HG03354 (cell line): ENCODE measurements at regions not wholly inside any gene's neighbourhood (a gene's known extent, or its start where the extent isn't known, plus 50 kb on each side); places are given as distances from the start of the nearest gene placed in this dataset.

ENCODE experiments used
- ATAC-seq: cut with Tn5 transposase; IDR thresholded peaks from one replicate; pipeline ENCODE4 v1.9.1; 2021; ENCODE audit warnings: mild to moderate bottlenecking; ENCODE audit not compliant: unreplicated experiment, poor library complexity, severe bottlenecking

- ATAC-seq = no peak
Measured at GRCh38 chr13:30359991-30360390, 52.6 kb upstream of the KATNAL1 start.

- no peak for ATAC-seq
Measured at GRCh38 chr13:30360586-30360985, 53.2 kb upstream of the KATNAL1 start.

GRCh38 chr13:30362005-30362788 is 54.8 kb upstream of the KATNAL1 start:
- ATAC-seq = no peak

GRCh38 chr13:30362869-30363268 is 55.5 kb upstream of the KATNAL1 start:
- no peak for ATAC-seq

GRCh38 chr13:30363725-30364124 is 56.4 kb upstream of the KATNAL1 start:
- no peak for ATAC-seq

GRCh38 chr13:30364133-30364532 is 56.8 kb upstream of the KATNAL1 start:
- ATAC-seq = no peak

GRCh38 chr13:30364876-30365275 is 57.4 kb upstream of the UBE2L5 start:
- ATAC-seq = no peak

- no peak for ATAC-seq
Measured at GRCh38 chr13:30366088-30366487, 56.2 kb upstream of the UBE2L5 start.

- no peak for ATAC-seq
Measured at GRCh38 chr13:30367296-30367695, 55.0 kb upstream of the UBE2L5 start.

- ATAC-seq = no peak
Measured at GRCh38 chr13:30370146-30370545, 52.1 kb upstream of the UBE2L5 start.

- no peak for ATAC-seq
Measured at GRCh38 chr13:30370916-30371521, 51.3 kb upstream of the UBE2L5 start.

GRCh38 chr13:30371649-30372265 is 50.5 kb upstream of the UBE2L5 start:
- ATAC-seq = peak; percentile 75
